Upper lobe of left lung (tissue), 6 donors: ENCODE measurements at regions not wholly inside any gene's neighbourhood (a gene's known extent, or its start where the extent isn't known, plus 50 kb on each side); places are given as distances from the start of the nearest gene placed in this dataset.

Experiments
- ATAC-seq, 2 donors: fragments of 200-7000 bp; cut with Tn5 transposase; one replicate each; pipeline ENCODE4 v1.9.1; 2022; ENCODE audit warnings: mild to moderate bottlenecking in 2 of 2, moderate library complexity in 2 of 2; ENCODE audit not compliant: low FRiP score in 2 of 2
- DNase-seq, 2 donors: peaks; one replicate each; pipeline ENCODE4 v3.0.0-alpha.2; 2019 to 2020
- H3K27ac ChIP-seq, 4 donors: fragments of 200-600 bp; sonication (generic); one replicate each; pipeline ENCODE4 v1.5.1; 2016 to 2019
- H3K27me3 ChIP-seq, 4 donors: fragments of 200-600 bp; sonication (generic); one replicate each; pipeline ENCODE4 v1.5.1; 2017 to 2019
- H3K36me3 ChIP-seq, 4 donors: fragments of 200-600 bp; sonication (generic); one replicate each; pipeline ENCODE4 v1.5.1; 2016 to 2019
- H3K4me1 ChIP-seq, 4 donors: fragments of 200-600 bp; sonication (generic); one replicate each; pipeline ENCODE4 v1.5.1; 2018 to 2019
- H3K4me3 ChIP-seq, 4 donors: fragments of 200-600 bp; sonication (generic); one replicate each; pipeline ENCODE4 v1.5.1; 2017 to 2019; ENCODE audit warnings: mild to moderate bottlenecking in 2 of 4, moderate library complexity in 1 of 4
- H3K9me3 ChIP-seq, 4 donors: fragments of 200-600 bp; sonication (generic); one replicate each; pipeline ENCODE4 v1.5.1; 2018 to 2019
- CTCF ChIP-seq, 6 experiments: fragments of 450-650 bp in 4 of 6; fragments of 200-600 bp in 2 of 6; sonication (generic) in 2 of 6; IDR thresholded peaks; one replicate each; pipeline ENCODE4 v1.5.1; 2016 to 2019; ENCODE audit warnings: antibody characterized with exemption in 6 of 6
- EP300 ChIP-seq, 4 donors: sonication (generic); formaldehyde crosslinking; IDR thresholded peaks; one replicate each; pipeline ENCODE4 v1.5.1; 2017; ENCODE audit warnings: antibody characterized with exemption in 4 of 4, control low read depth in 2 of 4
- POLR2A ChIP-seq, 4 donors: fragments of 450-650 bp; IDR thresholded peaks; one replicate each; pipeline ENCODE4 v1.5.1; 2016 to 2017; ENCODE audit warnings: antibody characterized with exemption in 4 of 4, mild to moderate bottlenecking in 2 of 4
- POLR2AphosphoS5 ChIP-seq, 2 donors: sonication (generic); formaldehyde crosslinking; IDR thresholded peaks; one replicate each; pipeline ENCODE4 v1.5.1; 2017; ENCODE audit warnings: antibody characterized with exemption in 2 of 2
- WGBS, 2 donors: methylation state at CpG; one replicate each; pipeline ENCODE4 v1.1.5; 2017 to 2018; 5-methylcytosine and 5-hydroxymethylcytosine counted together
- donor health status: DM: no; HTN: no; CAD: no; lungs with moderate emphysema.
- donor health status: DM: no; HTN: yes; CAD: no; lungs with severe emphysema.

- no peak overlapping the region for H3K4me3 ChIP-seq
- H3K27me3 ChIP-seq: no peaks in the 10 kb centered on the region
- no peaks in the 10 kb centered on the region for H3K9me3 ChIP-seq
- no peak for ATAC-seq
- no peak overlapping the region for H3K27ac ChIP-seq
- DNase-seq: no peak
- TF ChIP-seq POLR2AphosphoS5 (IDR thresholded peaks at IDR 0.05) (no peak), POLR2A (IDR thresholded peaks at IDR 0.05) (no peak)
- no peaks in the 10 kb centered on the region for H3K36me3 ChIP-seq
- H3K4me1 ChIP-seq: no peaks in the 10 kb centered on the region
These were observed 475.5 kb downstream of the NAV3 start for GRCh38 chr12:78306236-78306635.

DNA sequence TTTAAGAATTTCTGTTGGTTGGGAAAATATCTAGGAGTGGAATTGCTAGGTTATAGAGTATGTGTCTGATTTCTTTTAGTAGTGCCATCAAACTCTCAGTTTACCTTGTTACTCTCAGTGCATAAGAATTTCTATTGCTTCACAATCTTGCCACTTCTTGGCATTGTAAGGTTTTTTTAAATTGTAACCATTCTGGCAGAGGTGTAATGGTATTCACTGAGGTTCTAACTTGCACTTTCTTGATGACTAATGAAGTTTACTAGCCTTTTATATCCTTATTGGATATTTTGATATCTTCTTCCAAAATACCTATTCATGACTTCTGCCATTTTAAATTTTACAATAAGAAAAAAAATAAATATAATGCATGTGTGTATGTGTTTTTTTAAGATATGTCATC, 478.0 kb downstream of the NAV3 start:
- H3K4me1 ChIP-seq: no peaks in the 10 kb centered on the region
- no peaks in the 10 kb centered on the region for H3K36me3 ChIP-seq
- no peak overlapping the region for H3K4me3 ChIP-seq
- no peak for ATAC-seq
- H3K27ac ChIP-seq: no peak overlapping the region
- H3K9me3 ChIP-seq: no peaks in the 10 kb centered on the region
- no peaks in the 10 kb centered on the region for H3K27me3 ChIP-seq
- no peak for TF ChIP-seq CTCF (IDR thresholded peaks at IDR 0.05)
- TF ChIP-seq POLR2AphosphoS5 (IDR thresholded peaks at IDR 0.05): no peak
- no peak for TF ChIP-seq EP300 (IDR thresholded peaks at IDR 0.05)
- no peak for TF ChIP-seq POLR2A (IDR thresholded peaks at IDR 0.05)
- no peak for DNase-seq

DNA sequence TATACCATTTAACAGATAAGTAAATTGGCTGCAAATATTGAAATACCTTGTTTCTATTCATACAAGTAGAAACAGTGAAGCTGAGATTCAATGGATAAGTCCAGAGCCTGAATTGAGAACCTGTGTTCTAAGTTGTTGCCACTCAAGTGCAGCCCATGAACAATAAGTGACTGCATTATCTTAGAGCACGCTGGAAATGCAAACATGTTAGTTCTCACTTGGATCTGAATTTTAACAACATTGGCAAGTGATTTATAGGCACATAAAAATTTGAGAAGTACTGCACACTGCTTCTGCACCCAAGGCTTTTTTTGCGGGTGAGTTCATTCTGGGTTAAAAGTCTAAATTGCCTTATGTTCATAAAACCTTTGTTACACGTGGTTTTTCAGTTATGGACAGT, 484.3 kb downstream of the NAV3 start:
- ATAC-seq (no peak), DNase-seq (no peak)
- Histone ChIP-seq H3K9me3 (no peaks in the 10 kb centered on the region), H3K4me1 (no peaks in the 10 kb centered on the region), H3K36me3 (no peaks in the 10 kb centered on the region), H3K4me3 (no peak overlapping the region), H3K27me3 (no peaks in the 10 kb centered on the region), H3K27ac (no peak overlapping the region)
- no peak for TF ChIP-seq CTCF (IDR thresholded peaks at IDR 0.05)
- no peak for TF ChIP-seq POLR2AphosphoS5 (IDR thresholded peaks at IDR 0.05)
- TF ChIP-seq EP300 (IDR thresholded peaks at IDR 0.05): no peak
- no peak for TF ChIP-seq POLR2A (IDR thresholded peaks at IDR 0.05)
- WGBS, 2 donors: 71 to 72% methylated on average over 3 of the region's 3 CpGs

GRCh38 chr12:78316136-78316535, 485.4 kb downstream of the NAV3 start:
- no peaks in the 10 kb centered on the region for H3K9me3 ChIP-seq
- H3K27me3 ChIP-seq: no peaks in the 10 kb centered on the region
- ATAC-seq (no peak), DNase-seq (no peak)
- no peaks in the 10 kb centered on the region for H3K36me3 ChIP-seq
- H3K4me1 ChIP-seq: no peaks in the 10 kb centered on the region
- H3K27ac ChIP-seq: no peak overlapping the region
- H3K4me3 ChIP-seq: no peak overlapping the region
- TF ChIP-seq POLR2AphosphoS5 (IDR thresholded peaks at IDR 0.05): no peak
- no peak for TF ChIP-seq CTCF (IDR thresholded peaks at IDR 0.05)
- no peak for TF ChIP-seq EP300 (IDR thresholded peaks at IDR 0.05)
- TF ChIP-seq POLR2A (IDR thresholded peaks at IDR 0.05): no peak
- 43 to 56% methylated on average over 4 of the region's 4 CpGs for WGBS, 2 donors

- H3K9me3 ChIP-seq: no peaks in the 10 kb centered on the region
- H3K4me1 ChIP-seq: no peaks in the 10 kb centered on the region
- H3K27me3 ChIP-seq: no peaks in the 10 kb centered on the region
- WGBS, 2 donors: 63 to 74% methylated on average over 2 of the region's 2 CpGs
- no peaks in the 10 kb centered on the region for H3K36me3 ChIP-seq
- H3K4me3 ChIP-seq: no peak overlapping the region
- ATAC-seq (no peak), DNase-seq (no peak)
- no peak overlapping the region for H3K27ac ChIP-seq
- TF ChIP-seq EP300 (IDR thresholded peaks at IDR 0.05) (no peak), POLR2AphosphoS5 (IDR thresholded peaks at IDR 0.05) (no peak), CTCF (IDR thresholded peaks at IDR 0.05) (no peak), POLR2A (IDR thresholded peaks at IDR 0.05) (no peak)
These were observed 486.2 kb downstream of the NAV3 start for GRCh38 chr12:78316631-78317468.
